ENCODE measurements at regions not wholly inside any gene's neighbourhood (a gene's known extent, or its start where the extent isn't known, plus 50 kb on each side); places are given as distances from the start of the nearest gene placed in this dataset.
"Not testable (repeated sequence)": the region's sequence is repeated elsewhere in the genome, so short reads cannot be mapped to it uniquely, and the experiment has no call there.

GRCh38 chr1:189323091-189323490, 1154.6 kb downstream of the BRINP3 start:
- Histone ChIP-seq H3K4me3 (no peak overlapping the region), H3K4me2 (ENCODE audit: unreplicated experiment) (no peak overlapping the region), H2AFZ (no peak overlapping the region), H4K20me1 (ENCODE audit: insufficient read depth) (no peaks in the 10 kb centered on the region), H3K79me2 (ENCODE audit: insufficient read depth) (no peaks in the 10 kb centered on the region), H3K27ac (no peak overlapping the region), H3K4me1 (ENCODE audit: insufficient read depth) (no peaks in the 10 kb centered on the region), H3K9me3 (ENCODE audit: low read depth) (no peaks in the 10 kb centered on the region), H3K9me2 (ENCODE audit: insufficient read depth) (no peaks in the 10 kb centered on the region), H3F3A (ENCODE audit: insufficient read depth) (no peaks in the 10 kb centered on the region), H3K9ac (no peak overlapping the region), H3K27me3 (replicated peaks; ENCODE audit: insufficient read depth) (no peaks in the 10 kb centered on the region), H3K36me3 (ENCODE audit: low read depth) (no peaks in the 10 kb centered on the region)
- WGBS, 2 experiments (ENCODE audit: low coverage in 1 of 2, low lambda C conversion rate in 2 of 2, missing lambda C conversion rate in 2 of 2): 54 to 59% methylated on average over 3 of the region's 3 CpGs
- in situ Hi-C loops (cut with MboI): no loop called here
- TF ChIP-seq EZH2phosphoT487 (IDR thresholded peaks at IDR 0.05; ENCODE audit: insufficient read depth, low read depth) (no peak), EZH2 (IDR thresholded peaks at IDR 0.05; ENCODE audit: insufficient read depth, poor library complexity, severe bottlenecking) (no peak)
- no peak for DNase-seq

GRCh38 chr1:189331071-189331470, 1146.6 kb downstream of the BRINP3 start:
- H3K4me3 ChIP-seq; H2AFZ ChIP-seq; DNase-seq; H3K9ac ChIP-seq; H3K27me3 ChIP-seq (replicated peaks; ENCODE audit: insufficient read depth); H3K36me3 ChIP-seq (ENCODE audit: low read depth); H3K27ac ChIP-seq; H3K79me2 ChIP-seq (ENCODE audit: insufficient read depth); H3K9me3 ChIP-seq (ENCODE audit: low read depth); H3F3A ChIP-seq (ENCODE audit: insufficient read depth); H3K9me2 ChIP-seq (ENCODE audit: insufficient read depth); in situ Hi-C loops (cut with MboI); H3K4me1 ChIP-seq (ENCODE audit: insufficient read depth); H4K20me1 ChIP-seq (ENCODE audit: insufficient read depth); H3K4me2 ChIP-seq (ENCODE audit: unreplicated experiment): not testable (repeated sequence)
- 42% methylated on average over 12 to 13 of the region's 13 CpGs for WGBS, 2 experiments (ENCODE audit: low coverage in 1 of 2, low lambda C conversion rate in 2 of 2, missing lambda C conversion rate in 2 of 2)

GRCh38 chr1:189336115-189337100, 1141.3 kb downstream of the BRINP3 start:
- 42 to 44% methylated on average over 17 of the region's 17 CpGs for WGBS, 2 experiments (ENCODE audit: low coverage in 1 of 2, low lambda C conversion rate in 2 of 2, missing lambda C conversion rate in 2 of 2)
- H3K27ac ChIP-seq: no peak overlapping the region
- no peaks in the 10 kb centered on the region for H3K4me1 ChIP-seq (ENCODE audit: insufficient read depth)
- no peaks in the 10 kb centered on the region for H3K79me2 ChIP-seq (ENCODE audit: insufficient read depth)
- no peaks in the 10 kb centered on the region for H3K9me2 ChIP-seq (ENCODE audit: insufficient read depth)
- H3K4me2 ChIP-seq (ENCODE audit: unreplicated experiment): no peak overlapping the region
- DNase-seq: no peak
- H3K9ac ChIP-seq: no peak overlapping the region
- H3K4me3 ChIP-seq: no peak overlapping the region
- no peaks in the 10 kb centered on the region for H4K20me1 ChIP-seq (ENCODE audit: insufficient read depth)
- TF ChIP-seq EZH2phosphoT487 (IDR thresholded peaks at IDR 0.05; ENCODE audit: insufficient read depth, low read depth) (no peak), EZH2 (IDR thresholded peaks at IDR 0.05; ENCODE audit: insufficient read depth, poor library complexity, severe bottlenecking) (no peak)
- no peaks in the 10 kb centered on the region for H3K9me3 ChIP-seq (ENCODE audit: low read depth)
- no peaks in the 10 kb centered on the region for H3F3A ChIP-seq (ENCODE audit: insufficient read depth)
- no peaks in the 10 kb centered on the region for H3K27me3 ChIP-seq (replicated peaks; ENCODE audit: insufficient read depth)
- H2AFZ ChIP-seq: no peak overlapping the region
- in situ Hi-C loops (cut with MboI): no loop called here
- H3K36me3 ChIP-seq (ENCODE audit: low read depth): no peaks in the 10 kb centered on the region

GRCh38 chr1:189349607-189350006, 1128.1 kb downstream of the BRINP3 start:
- no peak overlapping the region for H2AFZ ChIP-seq

More at GRCh38 chr1:189349607-189350006, 1128.1 kb downstream of the BRINP3 start:
- H3K4me3 ChIP-seq: no peak overlapping the region
- no peak overlapping the region for H3K9ac ChIP-seq
- H3K27me3 ChIP-seq (replicated peaks; ENCODE audit: insufficient read depth): no peaks in the 10 kb centered on the region
- no peak for TF ChIP-seq EZH2phosphoT487 (IDR thresholded peaks at IDR 0.05; ENCODE audit: insufficient read depth, low read depth)
- no peak for TF ChIP-seq EZH2 (IDR thresholded peaks at IDR 0.05; ENCODE audit: insufficient read depth, poor library complexity, severe bottlenecking)
- H3K9me2 ChIP-seq (ENCODE audit: insufficient read depth): no peaks in the 10 kb centered on the region
- H3F3A ChIP-seq (ENCODE audit: insufficient read depth): no peaks in the 10 kb centered on the region
- H3K79me2 ChIP-seq (ENCODE audit: insufficient read depth): no peaks in the 10 kb centered on the region
- no peak for DNase-seq
- in situ Hi-C loops (cut with MboI): no loop called here
- 31 to 35% methylated on average over 4 of the region's 4 CpGs for WGBS, 2 experiments (ENCODE audit: low coverage in 1 of 2, low lambda C conversion rate in 2 of 2, missing lambda C conversion rate in 2 of 2)
- H3K9me3 ChIP-seq (ENCODE audit: low read depth): no peaks in the 10 kb centered on the region
- no peak overlapping the region for H3K4me2 ChIP-seq (ENCODE audit: unreplicated experiment)
- no peaks in the 10 kb centered on the region for H4K20me1 ChIP-seq (ENCODE audit: insufficient read depth)
- no peaks in the 10 kb centered on the region for H3K36me3 ChIP-seq (ENCODE audit: low read depth)
- H3K4me1 ChIP-seq (ENCODE audit: insufficient read depth): no peaks in the 10 kb centered on the region
- H3K27ac ChIP-seq: no peak overlapping the region
